Hematopoietic multipotent progenitor cell treated with erythropoietin and hydrocortisone succinate and interleukin-3 and kit ligand, for 15 days (in vitro differentiated cells): ENCODE measurements at regions not wholly inside any gene's neighbourhood (a gene's known extent, or its start where the extent isn't known, plus 50 kb on each side); places are given as distances from the start of the nearest gene placed in this dataset.

Source experiments
- DNase-seq: peaks from one replicate; pipeline ENCODE4 v3.0.0-alpha.2; 2015; ENCODE audit warnings: low spot score

DNA sequence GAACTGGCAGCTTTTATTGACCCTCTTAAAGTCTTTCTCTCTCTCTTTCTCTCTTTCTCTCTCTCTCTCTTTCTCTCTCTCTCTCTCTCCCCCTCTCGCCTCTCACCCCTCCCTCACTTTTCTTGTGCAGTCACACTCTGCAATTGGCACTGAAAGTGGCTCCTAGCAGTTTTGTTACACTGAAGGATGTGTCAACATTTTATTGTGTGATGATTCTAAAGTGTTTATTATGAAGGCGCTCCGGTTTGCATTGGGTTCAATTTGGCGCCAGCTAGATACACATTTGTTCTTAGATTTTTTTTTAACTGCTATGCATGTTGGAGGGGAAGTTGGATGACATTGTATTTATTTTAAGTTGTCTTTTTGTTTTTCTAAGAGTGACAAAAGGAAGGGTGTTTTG lies 64.0 kb upstream of the CHRM3 start:
- DNase-seq, result no peak

DNA sequence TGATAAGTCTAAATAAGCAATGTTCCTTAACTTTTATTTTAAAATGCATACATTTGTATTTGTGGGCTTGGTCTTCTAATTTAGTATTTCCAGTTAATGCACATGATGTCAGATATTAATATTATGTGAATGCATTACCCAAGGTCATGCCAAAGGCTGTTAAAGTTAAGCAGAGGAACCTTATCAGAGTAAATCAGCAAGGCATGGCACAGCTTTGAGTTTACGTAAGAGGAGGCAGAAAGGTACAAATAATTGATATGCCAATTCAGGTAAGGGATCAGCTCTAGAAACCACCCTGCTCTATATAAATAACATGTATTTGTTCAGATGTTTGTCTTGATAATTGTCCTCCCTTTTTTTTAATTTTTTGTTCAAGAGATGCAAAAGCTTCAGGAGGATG lies 64.5 kb upstream of the CHRM3 start:
- DNase-seq, result no peak

DNA sequence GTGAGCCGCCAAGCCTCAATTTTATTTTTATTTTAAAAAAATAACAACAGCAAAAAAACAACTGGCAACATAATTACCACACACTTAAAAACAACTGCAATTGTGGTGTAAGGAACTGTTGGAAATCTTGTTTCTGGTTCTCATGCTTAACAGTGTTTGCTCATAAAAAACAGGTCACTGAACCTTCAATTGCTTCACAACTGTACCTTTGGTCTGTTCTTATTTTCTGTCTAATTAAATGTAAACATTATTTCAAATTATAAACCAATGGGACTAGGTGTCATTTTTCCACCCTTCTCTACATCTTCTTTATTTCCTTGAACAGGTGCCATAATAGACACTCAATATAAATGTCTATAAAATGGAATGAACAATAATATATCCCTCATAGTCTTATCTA lies 68.4 kb upstream of the CHRM3 start:
- DNase-seq, result no peak

DNA sequence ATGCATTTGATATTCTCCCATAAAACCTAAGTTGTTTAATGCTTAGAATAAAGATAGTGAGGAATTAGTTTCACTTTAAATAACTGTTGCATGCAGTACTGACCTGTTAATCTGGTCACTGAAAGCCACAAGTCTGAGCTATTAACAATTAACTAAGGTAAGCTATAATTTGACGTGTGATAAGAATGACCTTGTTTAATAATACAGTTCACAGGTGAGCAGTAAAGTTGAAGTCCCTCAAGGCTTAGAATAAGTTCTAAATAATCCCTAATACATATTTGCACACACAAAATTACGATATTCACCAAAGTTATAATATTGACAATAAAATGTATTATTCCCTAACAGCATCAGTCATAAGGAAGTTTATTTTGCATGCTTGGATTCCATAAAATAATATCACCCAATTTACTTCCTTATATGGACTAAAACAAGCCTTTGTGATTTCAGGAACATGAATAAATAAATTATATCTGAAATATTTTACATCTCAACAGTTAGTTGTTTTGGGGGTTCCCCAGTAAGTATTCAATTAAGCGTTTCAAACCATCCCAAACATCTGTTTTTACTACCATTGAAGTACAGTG lies 70.6 kb upstream of the CHRM3 start:
- no peak for DNase-seq

DNA sequence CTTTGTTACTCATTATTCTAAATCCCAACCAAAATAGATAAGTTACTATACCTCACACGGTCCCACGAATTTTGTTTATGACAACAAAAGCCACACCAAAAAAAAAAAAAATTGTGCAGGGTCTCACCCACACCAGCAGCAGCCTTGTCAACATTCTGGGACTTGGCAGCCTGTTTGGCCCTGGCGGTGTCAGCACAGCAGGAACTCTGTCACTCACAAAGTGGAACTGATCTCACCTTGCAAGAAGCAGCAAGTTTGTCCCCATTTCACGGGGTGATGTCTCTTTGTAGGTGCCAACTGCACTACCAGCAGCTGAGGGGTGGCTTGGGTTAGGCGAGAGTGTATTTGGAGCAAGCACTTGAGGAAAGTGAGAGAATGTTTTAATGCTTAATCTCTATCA lies 75.0 kb upstream of the CHRM3 start:
- DNase-seq, result no peak

DNA sequence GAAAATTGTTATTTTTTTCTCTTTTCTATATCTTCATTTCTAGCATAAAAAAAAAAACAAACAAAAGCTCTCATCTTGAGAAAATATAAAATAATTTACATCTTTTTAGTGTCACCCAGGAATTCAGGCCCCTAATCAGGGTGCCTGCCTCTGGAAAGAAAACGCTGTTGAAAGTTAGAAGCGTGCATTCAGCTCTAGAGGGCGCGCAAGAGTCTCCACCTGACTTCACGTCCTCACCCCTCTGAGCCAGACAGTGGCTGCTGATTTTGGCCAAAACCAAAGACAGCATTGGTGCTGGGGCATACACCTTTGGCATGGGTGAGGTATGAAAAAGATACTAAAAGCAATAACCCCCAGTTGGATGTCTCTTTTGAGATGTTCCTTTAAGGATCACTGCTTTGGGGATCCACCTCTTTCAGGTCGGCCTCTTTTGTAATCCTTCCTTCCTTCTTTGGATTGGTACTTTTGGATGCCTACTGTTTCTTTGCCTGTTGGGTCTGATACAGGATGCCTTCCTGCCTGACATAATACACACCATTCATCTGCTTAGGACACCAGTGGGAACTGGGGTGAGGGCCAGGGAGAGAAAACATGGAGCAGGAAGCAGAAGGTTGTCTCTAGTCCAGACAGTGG lies 77.6 kb upstream of the CHRM3 start:
- peak; percentile 2 for DNase-seq

DNA sequence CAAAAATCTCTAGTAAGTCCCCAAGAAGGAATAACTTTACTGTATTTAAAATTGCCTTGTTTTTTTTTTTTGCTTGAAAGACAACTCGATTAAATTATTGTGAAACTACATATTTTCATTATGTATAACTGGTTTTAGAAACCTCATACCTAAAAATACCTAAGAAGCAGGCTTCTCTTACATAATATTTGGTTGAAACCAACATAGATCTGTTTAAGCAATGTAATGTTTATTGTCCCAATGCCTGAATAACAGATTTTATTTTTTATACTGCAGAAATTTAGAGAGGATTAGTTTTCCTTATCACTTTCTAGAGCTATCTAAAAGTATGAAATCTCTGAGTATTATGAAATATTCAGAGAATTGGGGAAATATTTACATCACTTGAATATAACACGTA lies 78.5 kb upstream of the CHRM3 start:
- no peak for DNase-seq

DNA sequence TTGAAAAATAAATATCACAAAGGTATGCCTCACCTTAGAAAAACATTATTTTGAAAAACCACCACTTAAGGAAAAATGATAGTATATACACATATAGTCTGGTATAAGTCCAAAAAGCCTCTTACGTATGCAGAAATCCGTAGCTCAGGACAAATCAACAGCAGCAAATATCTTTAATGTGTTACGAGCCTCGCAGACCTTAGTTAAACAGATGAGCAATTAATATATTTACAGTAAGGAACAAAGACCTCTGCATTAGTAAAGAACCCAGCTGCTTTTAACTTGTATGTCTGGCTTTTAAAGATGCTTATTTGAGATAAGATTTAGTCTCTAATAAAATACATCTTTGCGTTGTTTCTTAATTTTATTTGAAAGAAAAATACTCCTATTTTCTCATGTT lies 79.9 kb upstream of the CHRM3 start:
- no peak for DNase-seq

DNA sequence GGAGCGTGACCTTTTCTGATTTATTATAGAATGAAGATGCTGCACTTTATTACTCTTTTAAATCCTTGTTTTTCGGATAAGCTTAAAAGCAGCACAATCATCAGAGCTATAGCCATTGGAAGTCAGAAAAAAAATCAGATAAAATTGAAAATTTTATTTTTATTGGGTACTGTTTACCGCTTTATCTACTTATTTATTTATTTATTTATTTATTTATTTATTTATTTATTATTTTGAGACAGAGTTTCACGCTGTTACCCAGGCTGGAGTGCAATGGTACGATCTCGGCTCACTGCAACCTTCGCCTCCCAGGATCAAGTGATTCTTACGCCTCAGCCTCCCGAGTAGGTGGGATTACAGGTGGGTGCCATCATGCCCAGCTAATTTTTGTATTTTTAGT lies 83.1 kb upstream of the CHRM3 start:
- DNase-seq, result no peak

DNA sequence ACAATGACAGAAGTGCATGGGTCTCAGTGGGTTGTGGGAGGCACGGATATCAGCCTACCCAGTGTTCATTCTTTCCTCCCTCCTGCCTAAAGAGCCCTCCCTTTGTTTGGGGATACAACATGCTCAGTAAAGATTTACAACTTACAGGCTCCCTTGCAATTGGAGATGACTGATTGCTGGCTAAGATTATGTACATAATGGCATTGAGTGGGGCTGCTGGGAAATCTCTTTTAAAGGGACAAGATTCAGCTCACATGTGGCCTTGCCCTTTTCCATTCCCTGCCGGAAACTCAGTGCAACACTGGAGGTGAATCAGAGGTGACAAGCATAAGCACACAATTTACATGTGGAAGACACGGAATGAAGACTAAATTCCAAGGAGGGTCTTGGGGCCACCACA lies 83.7 kb upstream of the CHRM3 start:
- no peak for DNase-seq

DNA sequence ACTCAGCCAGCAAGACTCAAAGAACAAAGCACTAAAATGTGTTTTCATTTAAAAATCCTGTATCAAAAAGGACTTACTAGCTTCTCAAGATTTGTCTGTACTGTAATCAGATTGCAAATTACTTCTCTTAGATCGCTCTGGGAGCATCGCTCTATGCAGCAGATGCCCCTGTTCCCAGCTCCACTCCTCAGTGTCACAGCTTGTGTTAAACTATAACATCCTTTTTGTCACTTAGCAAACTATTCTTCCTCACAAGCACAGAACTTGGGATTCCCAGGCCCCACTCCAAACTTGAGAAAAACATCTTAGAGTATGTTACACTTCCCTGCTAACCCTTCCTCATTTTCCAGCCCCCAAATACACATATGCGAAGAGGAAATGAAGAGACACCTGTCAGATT lies 85.1 kb upstream of the CHRM3 start:
- no peak for DNase-seq

DNA sequence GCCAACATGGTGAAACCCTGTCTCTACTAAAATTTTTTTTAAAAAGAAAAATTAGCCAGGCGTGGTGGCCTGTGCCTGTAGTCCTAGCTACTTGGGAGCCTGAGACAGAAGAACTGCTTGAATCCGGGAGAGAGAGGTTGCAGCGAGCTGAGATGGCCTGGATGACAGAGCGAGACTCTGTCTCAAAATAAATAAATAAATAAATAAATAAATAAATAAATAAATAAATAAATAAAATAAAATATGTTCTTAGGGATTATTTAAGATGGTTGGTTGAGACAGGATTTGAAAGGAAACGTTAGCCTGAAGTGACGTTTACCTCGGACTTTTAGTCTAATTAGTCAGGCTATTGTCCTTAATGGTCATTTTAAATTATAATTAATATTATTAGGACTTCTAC lies 88.5 kb upstream of the CHRM3 start:
- no peak for DNase-seq

DNA sequence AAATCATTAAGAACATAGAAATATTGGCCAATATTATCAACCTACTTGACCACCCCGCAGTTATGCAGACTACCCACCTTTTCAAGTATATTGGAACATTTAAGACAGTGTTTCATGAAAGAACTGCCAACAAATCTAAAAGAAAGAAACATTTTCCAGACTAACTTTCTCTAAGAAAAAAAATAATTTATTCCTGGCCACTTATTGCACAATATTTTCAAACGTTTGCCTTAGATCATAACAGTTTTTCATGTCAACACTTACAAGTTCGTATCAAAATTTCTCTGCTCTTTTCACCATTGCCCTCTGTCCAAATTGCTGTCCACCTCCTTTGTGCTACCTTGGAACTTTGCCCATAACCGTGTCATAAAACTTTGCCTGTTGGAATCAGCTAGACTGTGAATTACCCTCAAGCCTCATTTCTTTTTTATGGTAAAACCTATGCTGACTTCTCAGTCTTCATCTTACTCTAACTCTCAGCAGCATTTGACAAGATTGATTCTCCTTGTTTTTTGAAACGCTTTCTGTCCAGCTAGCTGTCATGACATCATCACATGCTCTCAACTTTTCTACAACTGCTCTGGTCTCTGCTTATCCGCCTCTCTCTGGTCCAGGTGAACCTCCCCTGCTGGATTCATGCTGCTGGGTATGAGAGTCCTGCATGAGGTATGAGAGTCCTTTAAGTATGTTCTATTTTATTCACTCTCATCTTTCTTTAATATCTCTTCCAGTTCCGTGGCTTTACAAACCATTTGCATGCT lies 92.8 kb upstream of the CHRM3 start:
- DNase-seq, result no peak

DNA sequence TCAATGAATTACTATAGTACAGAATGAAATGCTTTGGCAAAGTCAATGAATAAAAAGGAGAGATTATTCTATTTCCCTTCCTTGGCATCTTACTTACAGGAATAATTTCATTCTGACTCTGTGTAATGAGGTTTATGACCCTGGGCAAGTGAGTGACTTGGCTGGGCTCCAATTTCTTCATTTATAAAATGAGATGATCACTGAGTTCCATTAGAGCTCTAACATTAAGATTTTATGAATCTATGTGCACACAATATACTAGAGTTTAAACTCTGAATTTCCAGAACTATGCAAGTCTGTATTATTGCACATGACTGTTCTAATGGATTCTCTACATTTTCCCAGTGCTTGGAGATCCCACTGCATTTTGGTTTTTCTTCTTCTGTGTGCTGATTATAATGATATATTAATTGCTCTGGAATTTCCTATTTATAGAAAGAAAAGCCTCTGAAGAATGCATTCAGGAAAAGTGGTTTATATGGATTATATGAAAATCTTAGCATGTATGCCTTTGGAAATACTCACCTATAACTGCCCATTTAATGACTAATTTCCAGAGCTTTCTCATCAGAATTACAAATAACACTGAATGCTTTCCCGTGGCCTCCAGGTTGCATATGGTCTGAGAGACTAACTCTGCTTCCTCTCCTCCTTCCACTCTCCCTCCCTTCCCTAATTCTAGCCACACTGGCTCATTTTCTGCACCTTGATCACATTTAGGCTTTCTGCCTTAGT lies 97.4 kb upstream of the CHRM3 start:
- no peak for DNase-seq

DNA sequence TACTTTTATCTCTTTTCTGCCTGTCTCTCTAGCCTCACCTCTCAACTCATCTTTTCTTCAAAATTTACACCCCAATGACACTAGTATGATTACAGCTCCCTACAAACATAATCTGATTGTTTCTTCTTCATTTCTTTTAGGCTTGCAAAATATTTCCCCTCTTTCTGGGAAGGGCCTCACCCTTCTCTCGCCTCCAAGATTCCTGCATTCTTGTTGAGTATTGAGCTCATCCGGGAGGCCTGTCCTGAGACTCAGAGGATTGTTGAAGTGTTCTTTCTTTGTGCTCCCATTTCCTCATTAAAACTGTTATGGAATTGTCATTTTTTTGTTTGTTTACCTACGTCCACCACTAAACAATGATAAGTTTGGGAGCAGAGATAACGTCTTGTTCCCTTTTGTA lies 99.1 kb upstream of the CHRM3 start:
- no peak for DNase-seq

DNA sequence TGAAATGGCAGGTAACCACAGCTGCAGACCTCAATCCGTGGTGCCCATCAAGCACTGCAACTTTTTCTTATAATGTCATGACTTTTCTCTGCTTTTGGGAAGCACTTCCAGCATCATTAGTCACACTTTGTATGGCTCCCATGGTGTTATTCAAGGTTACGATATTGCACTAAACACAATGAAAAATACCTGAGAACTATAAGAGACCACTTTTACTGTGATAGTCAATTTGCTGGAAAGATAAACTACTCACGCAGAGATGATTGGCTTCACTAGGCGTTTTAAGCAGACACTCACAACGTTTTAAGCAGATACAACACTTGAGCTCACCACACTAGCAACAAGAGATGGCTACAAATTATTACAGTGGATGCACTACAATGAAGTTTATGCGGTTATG lies 103.2 kb upstream of the CHRM3 start:
- no peak for DNase-seq

DNA sequence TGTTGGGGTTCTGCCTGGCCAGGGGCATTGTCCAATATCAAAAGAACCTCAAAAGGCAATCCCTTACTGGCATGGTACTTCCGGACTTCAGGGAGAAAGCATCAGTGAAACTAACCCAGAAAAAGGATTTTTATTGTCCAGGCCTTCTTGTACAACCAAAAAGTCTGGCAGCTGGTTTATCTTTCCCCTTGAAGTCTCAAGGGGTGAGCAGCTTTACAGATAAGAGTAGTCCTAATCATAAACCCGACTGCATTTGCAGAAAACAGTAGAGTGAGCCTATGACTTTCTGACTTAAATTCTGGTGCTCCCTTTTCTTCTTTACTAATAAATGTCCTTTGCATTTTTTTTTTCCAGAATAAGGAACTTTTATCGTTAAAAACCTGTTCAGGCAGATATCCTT lies 104.0 kb upstream of the CHRM3 start:
- no peak for DNase-seq

DNA sequence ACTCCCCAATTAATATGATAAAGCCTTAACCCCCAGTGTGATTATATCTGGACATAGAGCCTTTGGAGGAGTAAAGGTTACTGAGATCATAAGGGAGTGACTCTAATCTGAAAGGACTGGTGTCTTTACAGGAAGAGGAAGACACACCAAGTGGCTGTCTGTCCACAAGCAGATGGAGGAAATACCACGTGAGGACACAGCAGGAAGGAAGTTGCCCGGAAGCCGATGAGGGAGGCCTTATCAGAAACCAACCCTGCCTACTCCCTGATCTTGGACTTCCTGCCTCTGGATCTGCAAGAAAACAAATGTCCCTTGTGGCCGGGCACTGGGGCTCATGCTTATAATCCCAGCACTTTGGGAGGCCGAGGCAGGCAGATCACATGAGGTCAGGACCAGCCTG lies 110.3 kb upstream of the CHRM3 start:
- no peak for DNase-seq

DNA sequence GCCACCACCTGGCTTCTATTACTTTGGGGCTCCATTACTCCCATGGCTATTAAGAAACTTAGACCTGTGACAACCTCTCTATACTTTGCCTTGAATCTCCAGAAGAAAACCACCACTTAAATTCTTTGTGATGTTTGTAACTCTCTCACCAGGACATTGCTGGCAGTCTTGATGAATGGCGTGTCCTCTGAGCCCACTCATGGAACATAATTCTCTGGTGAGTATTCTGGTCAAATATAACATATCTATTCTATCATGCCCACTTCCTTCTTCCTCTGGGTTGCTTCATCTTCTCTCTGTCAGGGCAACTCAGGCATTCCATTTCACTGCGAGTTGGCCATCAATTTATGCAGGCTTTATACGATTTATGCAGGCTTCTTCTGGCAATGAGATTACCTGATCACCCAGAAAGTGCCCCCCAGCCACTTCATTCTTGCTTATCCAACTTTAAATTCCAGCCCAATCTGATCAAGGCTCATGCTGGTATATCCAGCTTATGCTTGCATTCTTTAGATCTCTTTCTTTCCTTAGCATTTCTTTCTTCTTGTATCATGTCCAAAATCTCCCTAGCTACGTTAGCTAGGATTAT lies 112.0 kb upstream of the CHRM3 start:
- no peak for DNase-seq

DNA sequence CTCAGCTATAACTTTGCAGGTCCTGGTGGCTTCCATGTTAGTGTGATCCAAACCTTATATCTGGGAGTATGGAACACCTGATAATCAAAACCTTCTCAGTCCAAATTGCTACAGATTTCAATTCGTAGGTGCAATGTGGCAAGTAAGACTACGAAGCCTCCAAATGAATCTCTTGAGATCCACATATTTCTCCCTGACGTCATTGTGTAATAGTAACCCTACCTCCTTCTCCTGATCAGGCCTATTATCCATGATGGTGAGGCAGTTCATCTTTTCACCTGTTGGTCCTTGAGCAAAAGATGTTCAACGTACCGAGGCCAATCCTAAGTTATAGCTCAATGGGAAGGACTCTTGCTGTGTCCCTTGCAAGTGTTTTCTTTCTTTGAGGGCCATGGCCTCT lies 115.9 kb upstream of the CHRM3 start:
- DNase-seq, result no peak

DNA sequence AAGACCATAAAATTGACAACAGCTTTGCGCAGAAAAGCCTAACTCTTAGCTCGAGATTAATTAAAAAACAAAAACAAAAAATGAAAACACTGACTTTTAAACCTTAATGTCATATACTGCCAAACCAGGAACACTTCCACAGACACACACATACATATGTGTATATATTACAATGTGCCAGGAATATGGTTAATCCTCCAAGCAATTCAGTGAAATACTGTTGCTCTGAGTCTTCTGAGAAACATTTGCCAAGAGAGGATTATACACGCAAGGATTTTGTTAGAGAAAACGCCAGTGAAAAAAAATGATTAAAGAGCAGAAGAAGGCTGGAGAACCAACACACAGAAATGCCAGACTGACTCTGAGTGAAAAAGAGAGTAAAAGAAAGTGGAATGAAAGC lies 116.7 kb upstream of the CHRM3 start:
- DNase-seq, result no peak

DNA sequence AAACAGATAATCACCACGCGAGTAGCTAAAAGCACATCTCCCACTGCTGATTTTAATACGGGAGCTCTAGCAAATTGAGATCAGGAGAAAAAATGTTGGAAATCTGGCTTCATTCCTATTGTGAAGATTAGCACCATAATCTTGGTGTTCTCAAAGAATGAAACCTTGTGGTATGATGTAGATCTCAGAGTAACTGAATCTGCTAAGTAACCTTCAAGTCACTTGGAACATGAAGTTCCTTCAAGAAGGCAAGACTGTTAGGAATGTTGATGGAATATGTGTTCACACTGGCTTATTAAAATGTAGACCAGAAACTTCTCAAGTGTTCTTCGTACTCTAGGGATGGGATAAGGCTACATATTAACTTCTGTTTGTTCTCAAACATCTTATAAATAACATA lies 117.4 kb upstream of the CHRM3 start:
- no peak for DNase-seq

DNA sequence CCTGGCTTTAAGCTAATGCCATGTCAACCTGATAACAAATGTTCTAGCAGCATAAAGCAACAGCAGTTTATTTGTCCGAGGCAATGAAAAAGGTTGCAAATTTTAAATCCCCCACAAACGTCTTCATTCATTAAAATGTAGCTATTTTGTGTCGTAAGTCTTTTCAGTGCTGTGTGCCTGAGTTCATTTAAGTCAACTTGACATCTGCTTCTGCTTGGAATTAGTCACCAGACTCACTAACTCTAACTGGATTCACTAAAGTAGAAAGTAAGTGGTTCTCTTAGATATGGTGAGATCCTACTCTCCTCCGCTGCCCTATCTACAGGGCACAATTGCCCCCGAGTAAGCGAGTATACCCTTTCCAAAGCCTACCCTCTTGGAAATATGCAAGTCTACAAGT lies 118.4 kb upstream of the CHRM3 start:
- DNase-seq, result no peak
